ENCODE measurements at regions not wholly inside any gene's neighbourhood (a gene's known extent, or its start where the extent isn't known, plus 50 kb on each side); places are given as distances from the start of the nearest gene placed in this dataset.
"Not testable (repeated sequence)": the region's sequence is repeated elsewhere in the genome, so short reads cannot be mapped to it uniquely, and the experiment has no call there.

- not testable (repeated sequence) for TF ChIP-seq CTCF (conservative IDR thresholded peaks at IDR 0.05); ZFX (IDR thresholded peaks at IDR 0.05)
These were observed 229.6 kb downstream of the ALG10 start for GRCh38 chr12:34251879-34252278.
